Heart left ventricle (tissue), 16 donors: ENCODE measurements at regions not wholly inside any gene's neighbourhood (a gene's known extent, or its start where the extent isn't known, plus 50 kb on each side); places are given as distances from the start of the nearest gene placed in this dataset.
A peak's percentile ranks its signal among the peaks of the same experiment; 100 is the strongest.

ENCODE experiments used
- ATAC-seq, 4 donors: fragments of 200-7000 bp; cut with Tn5 transposase; one replicate each; pipeline ENCODE4 v1.9.1; 2020 to 2022; ENCODE audit warnings: moderate library complexity in 4 of 4, mild to moderate bottlenecking in 3 of 4, moderate number of reproducible peaks in 1 of 4
- DNase-seq, 5 donors: peaks; one replicate each; pipeline ENCODE4 v3.0.0-alpha.2; 2020
- H3K27ac ChIP-seq, 12 donors: fragments of 200-600 bp; sonication (generic) in 4 of 12; one replicate each; pipeline versions ENCODE4 v1.5.0 to v1.8.0; 2016 to 2022; ENCODE audit warnings: mild to moderate bottlenecking in 2 of 12
- H3K27me3 ChIP-seq, 9 donors: fragments of 200-600 bp; sonication (generic) in 2 of 9; one replicate each; pipeline versions ENCODE4 v1.5.1 to v1.8.0; 2016 to 2022; ENCODE audit warnings: mild to moderate bottlenecking in 3 of 9
- H3K36me3 ChIP-seq, 9 donors: fragments of 200-600 bp; sonication (generic) in 2 of 9; one replicate each; pipeline versions ENCODE4 v1.5.0 to v1.8.0; 2018 to 2022; ENCODE audit warnings: mild to moderate bottlenecking in 2 of 9
- H3K4me1 ChIP-seq, 12 donors: fragments of 200-600 bp; sonication (generic) in 4 of 12; one replicate each; pipeline versions ENCODE4 v1.5.0 to v1.8.0; 2016 to 2022; ENCODE audit warnings: mild to moderate bottlenecking in 3 of 12
- H3K4me3 ChIP-seq, 12 donors: fragments of 200-600 bp; sonication (generic) in 4 of 12; one replicate each; pipeline versions ENCODE4 v1.5.0 to v1.8.0; 2017 to 2022; ENCODE audit warnings: mild to moderate bottlenecking in 9 of 12, moderate library complexity in 4 of 12
- H3K9me3 ChIP-seq, 12 donors: fragments of 200-600 bp; sonication (generic) in 4 of 12; one replicate each; pipeline versions ENCODE4 v1.5.0 to v1.8.0; 2016 to 2022; ENCODE audit warnings: mild to moderate bottlenecking in 1 of 12
- POLR2A ChIP-seq, 2 donors: fragments of 450-650 bp; IDR thresholded peaks; one replicate each; pipeline ENCODE4 v1.6.1; 2017; ENCODE audit warnings: antibody characterized with exemption in 2 of 2, mild to moderate bottlenecking in 2 of 2, moderate library complexity in 2 of 2
- WGBS, 4 donors: extraction: QIAGEN DNeasy Blood & Tissue Kit in 2 of 4; methylation state at CpG; one replicate each; pipeline versions ENCODE4 v1.1.5 to v1.1.7; 2013 to 2018; 5-methylcytosine and 5-hydroxymethylcytosine counted together
- intact Hi-C, 10 donors: fragments of 100-400 bp; cut with DNase I; formaldehyde crosslinking; loops; one replicate each; pipeline versions ENCODE4 v1.11.1 to v1.14.2; 2022
- TF ChIP-seq, protein P1 (sequence below), 12 donors: fragments of 200-600 bp; sonication (generic) in 4 of 12; IDR thresholded peaks; one replicate each; pipeline versions ENCODE4 v1.5.0 to v1.8.0; 2018 to 2022; ENCODE audit warnings: antibody characterized with exemption in 12 of 12, mild to moderate bottlenecking in 5 of 12
- donor health status: ischemic (EF 13 %, LVEDD 7.1; RV severe dilation, severe dysfunction).
- donor health status: healthy with polysubstance abuse.
- donor health status: DM: no; HTN: yes; CAD: no.
- donor health status: DM: no; HTN: no; CAD: no.
- donor health status: ischemic (EF 25% LVEDD 6.9; RV normal size, moderate dysfunction).
- donor health status: ischemic (EF 25% LVEDD 5.7; RV mildly dilated, moderate dysfunction).
- donor health status: healthy.
- donor health status: DM: yes; HTN: yes; CAD: no.
- donor health status: ischemic (EF 35%, LVEDD 5.7; RV mildly dilated, moderate dysfunction).
- donor health status: nonischemic (EF 11% LVEDD 7.7; RV severe dilation, severe dysfunction).
- donor health status: DM: yes; HTN: yes; CAD: no.
- donor health status: PGD.
- donor health status: ischemic (EF 29% LVEDD 5.4; RV normal size, mild dysfunction).
- donor health status: nonischemic (EF 23%, LVEDD 6.1; RV moderate dilation, normal function).

- no peak overlapping the region for H3K4me3 ChIP-seq
- ATAC-seq, result no peak
- DNase-seq, result no peak
- H3K36me3 ChIP-seq, result no peaks in the 10 kb centered on the region
- H3K27me3 ChIP-seq, result no peaks in the 10 kb centered on the region
- no peaks in the 10 kb centered on the region for H3K4me1 ChIP-seq
- H3K9me3 ChIP-seq, result peaks cover 0 to under 1% (median 0%) of the 10 kb centered on the region in 12 donors
- TF ChIP-seq, protein P1, sequence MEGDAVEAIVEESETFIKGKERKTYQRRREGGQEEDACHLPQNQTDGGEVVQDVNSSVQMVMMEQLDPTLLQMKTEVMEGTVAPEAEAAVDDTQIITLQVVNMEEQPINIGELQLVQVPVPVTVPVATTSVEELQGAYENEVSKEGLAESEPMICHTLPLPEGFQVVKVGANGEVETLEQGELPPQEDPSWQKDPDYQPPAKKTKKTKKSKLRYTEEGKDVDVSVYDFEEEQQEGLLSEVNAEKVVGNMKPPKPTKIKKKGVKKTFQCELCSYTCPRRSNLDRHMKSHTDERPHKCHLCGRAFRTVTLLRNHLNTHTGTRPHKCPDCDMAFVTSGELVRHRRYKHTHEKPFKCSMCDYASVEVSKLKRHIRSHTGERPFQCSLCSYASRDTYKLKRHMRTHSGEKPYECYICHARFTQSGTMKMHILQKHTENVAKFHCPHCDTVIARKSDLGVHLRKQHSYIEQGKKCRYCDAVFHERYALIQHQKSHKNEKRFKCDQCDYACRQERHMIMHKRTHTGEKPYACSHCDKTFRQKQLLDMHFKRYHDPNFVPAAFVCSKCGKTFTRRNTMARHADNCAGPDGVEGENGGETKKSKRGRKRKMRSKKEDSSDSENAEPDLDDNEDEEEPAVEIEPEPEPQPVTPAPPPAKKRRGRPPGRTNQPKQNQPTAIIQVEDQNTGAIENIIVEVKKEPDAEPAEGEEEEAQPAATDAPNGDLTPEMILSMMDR (IDR thresholded peaks at IDR 0.05), result no peak
- TF ChIP-seq POLR2A (IDR thresholded peaks at IDR 0.05), result no peak
- WGBS, 4 donors, result 84 to 90% (median 87%) methylated on average over 7 of the region's 7 CpGs
- no peak overlapping the region for H3K27ac ChIP-seq
- intact Hi-C loops, result no loop called here
Measured at GRCh38 chr5:97728920-97729319, 545.9 kb upstream of the RIOK2 start.

- ATAC-seq, result no peak
- Histone ChIP-seq H3K36me3 (no peaks in the 10 kb centered on the region), H3K4me3 (no peak overlapping the region), H3K27ac (no peak overlapping the region), H3K9me3 (no peaks in the 10 kb centered on the region), H3K4me1 (no peaks in the 10 kb centered on the region), H3K27me3 (no peaks in the 10 kb centered on the region)
- TF ChIP-seq, protein P1 (IDR thresholded peaks at IDR 0.05), result no peak
- TF ChIP-seq POLR2A (IDR thresholded peaks at IDR 0.05), result no peak
- intact Hi-C loops, result no loop called here
- no peak for DNase-seq
Measured at GRCh38 chr5:97729938-97730337, 546.9 kb upstream of the RIOK2 start.

DNA sequence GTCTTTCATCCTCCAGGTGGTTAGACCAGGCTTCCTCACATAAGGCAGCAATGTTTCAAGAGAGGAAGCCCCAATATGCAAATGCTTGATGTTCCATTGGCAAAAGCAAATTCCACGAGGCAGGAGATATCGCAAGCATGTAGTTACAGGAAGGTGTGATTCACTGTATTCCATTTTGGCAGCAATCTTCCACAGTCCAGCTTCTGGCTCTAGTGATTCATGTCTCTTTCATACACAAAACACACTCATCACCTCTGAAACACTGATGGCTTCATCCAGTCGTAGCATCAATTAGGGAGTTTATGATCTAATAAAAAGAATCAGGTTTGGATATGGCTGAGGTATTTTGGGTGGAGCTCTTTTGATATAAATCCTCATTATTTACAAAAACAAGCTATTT, 552.2 kb upstream of the RIOK2 start:
- no peak for DNase-seq
- no peaks in the 10 kb centered on the region for H3K27me3 ChIP-seq
- intact Hi-C loops, result no loop called here
- peak in 1 of 4 donors; percentile 29 for ATAC-seq
- TF ChIP-seq, protein P1 (IDR thresholded peaks at IDR 0.05), result no peak
- TF ChIP-seq POLR2A (IDR thresholded peaks at IDR 0.05), result no peak
- WGBS, 4 donors, result 68 to 79% (median 73%) methylated on average over 3 of the region's 3 CpGs
- H3K4me3 ChIP-seq, result no peak overlapping the region
- H3K36me3 ChIP-seq, result no peaks in the 10 kb centered on the region
- H3K27ac ChIP-seq, result no peak overlapping the region
- H3K4me1 ChIP-seq, result no peaks in the 10 kb centered on the region
- no peaks in the 10 kb centered on the region for H3K9me3 ChIP-seq

- TF ChIP-seq, protein P1 (IDR thresholded peaks at IDR 0.05), result no peak
- no peak for TF ChIP-seq POLR2A (IDR thresholded peaks at IDR 0.05)
- H3K4me3 ChIP-seq, result no peak overlapping the region
- no peaks in the 10 kb centered on the region for H3K36me3 ChIP-seq
- 86 to 89% (median 88%) methylated on average over 6 of the region's 6 CpGs for WGBS, 4 donors
- no peaks in the 10 kb centered on the region for H3K4me1 ChIP-seq
- H3K9me3 ChIP-seq, result no peaks in the 10 kb centered on the region
- intact Hi-C loops, result no loop called here
- no peak overlapping the region for H3K27ac ChIP-seq
- DNase-seq (no peak), ATAC-seq (no peak)
- no peaks in the 10 kb centered on the region for H3K27me3 ChIP-seq
Measured at GRCh38 chr5:97737608-97738007, 554.6 kb upstream of the RIOK2 start.
